ENCODE measurements at regions not wholly inside any gene's neighbourhood (a gene's known extent, or its start where the extent isn't known, plus 50 kb on each side); places are given as distances from the start of the nearest gene placed in this dataset.

- TF ChIP-seq CTCF (IDR thresholded peaks at IDR 0.05) (no peak), POLR2A (IDR thresholded peaks at IDR 0.05) (no peak)
Measured at GRCh38 chrX:118272242-118272641, 73.7 kb upstream of the WDR44 start.

Data from right lobe of liver (tissue), 4 donors.